Breast epithelium (tissue), 3 donors: ENCODE measurements at regions not wholly inside any gene's neighbourhood (a gene's known extent, or its start where the extent isn't known, plus 50 kb on each side); places are given as distances from the start of the nearest gene placed in this dataset.

Experiments used
- POLR2AphosphoS5 ChIP-seq, 3 donors: sonication (generic); formaldehyde crosslinking; IDR thresholded peaks; one replicate each; pipeline ENCODE4 v1.6.1; 2017; ENCODE audit warnings: antibody characterized with exemption in 3 of 3
- TF ChIP-seq, protein P1 (sequence below), 3 donors: fragments of 450-650 bp; IDR thresholded peaks; one replicate each; pipeline ENCODE4 v1.5.1; 2016 to 2017; ENCODE audit warnings: antibody characterized with exemption in 3 of 3, mild to moderate bottlenecking in 3 of 3, moderate library complexity in 3 of 3

DNA sequence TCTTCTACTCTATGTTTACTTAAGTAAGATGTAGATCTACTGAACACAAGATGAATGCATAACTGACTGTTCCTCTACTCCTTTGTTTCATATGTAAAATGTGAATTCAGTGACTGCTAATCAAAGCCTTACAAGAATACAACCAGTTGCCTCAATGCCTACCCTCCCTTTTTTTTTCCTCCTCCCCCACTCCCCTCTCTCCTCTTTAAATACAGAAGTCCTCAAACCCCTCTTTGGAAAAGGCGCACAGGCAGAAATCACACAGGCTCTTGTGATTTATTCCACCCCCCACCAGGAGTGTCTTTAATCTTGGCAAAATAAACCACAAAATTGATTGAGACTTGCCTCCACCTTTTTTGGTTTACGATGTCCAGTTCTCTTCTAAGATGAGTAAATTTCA is 398.5 kb downstream of the DMAC1 start:
- TF ChIP-seq, protein P1, sequence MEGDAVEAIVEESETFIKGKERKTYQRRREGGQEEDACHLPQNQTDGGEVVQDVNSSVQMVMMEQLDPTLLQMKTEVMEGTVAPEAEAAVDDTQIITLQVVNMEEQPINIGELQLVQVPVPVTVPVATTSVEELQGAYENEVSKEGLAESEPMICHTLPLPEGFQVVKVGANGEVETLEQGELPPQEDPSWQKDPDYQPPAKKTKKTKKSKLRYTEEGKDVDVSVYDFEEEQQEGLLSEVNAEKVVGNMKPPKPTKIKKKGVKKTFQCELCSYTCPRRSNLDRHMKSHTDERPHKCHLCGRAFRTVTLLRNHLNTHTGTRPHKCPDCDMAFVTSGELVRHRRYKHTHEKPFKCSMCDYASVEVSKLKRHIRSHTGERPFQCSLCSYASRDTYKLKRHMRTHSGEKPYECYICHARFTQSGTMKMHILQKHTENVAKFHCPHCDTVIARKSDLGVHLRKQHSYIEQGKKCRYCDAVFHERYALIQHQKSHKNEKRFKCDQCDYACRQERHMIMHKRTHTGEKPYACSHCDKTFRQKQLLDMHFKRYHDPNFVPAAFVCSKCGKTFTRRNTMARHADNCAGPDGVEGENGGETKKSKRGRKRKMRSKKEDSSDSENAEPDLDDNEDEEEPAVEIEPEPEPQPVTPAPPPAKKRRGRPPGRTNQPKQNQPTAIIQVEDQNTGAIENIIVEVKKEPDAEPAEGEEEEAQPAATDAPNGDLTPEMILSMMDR (IDR thresholded peaks at IDR 0.05): no peak
- TF ChIP-seq POLR2AphosphoS5 (IDR thresholded peaks at IDR 0.05): no peak
